ENCODE measurements at regions not wholly inside any gene's neighbourhood (a gene's known extent, or its start where the extent isn't known, plus 50 kb on each side); places are given as distances from the start of the nearest gene placed in this dataset.
A peak's percentile ranks its signal among the peaks of the same experiment; 100 is the strongest.

DNA sequence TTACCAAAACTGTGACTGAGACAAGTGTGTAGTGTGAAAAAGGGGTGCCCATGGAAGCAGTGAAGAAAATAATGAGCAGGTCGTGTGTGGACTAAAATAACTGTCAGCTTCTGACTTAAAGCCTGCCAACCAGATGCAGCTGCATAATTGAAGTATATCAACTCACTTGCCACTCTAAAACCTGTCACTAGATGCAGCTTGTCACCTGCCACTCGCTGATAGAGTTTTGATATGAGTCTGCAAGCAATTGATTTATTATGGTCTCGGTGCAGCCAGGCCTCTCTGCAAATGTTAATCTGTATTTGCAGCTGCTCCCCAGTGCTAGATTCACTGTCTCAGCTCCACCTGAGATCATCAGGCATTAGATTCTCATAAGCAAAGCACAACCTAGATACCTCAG, 1090.0 kb upstream of the EYS start:
- peaks cover 2% of the 10 kb centered on the region for H3K9me3 Mint-ChIP-seq (ENCODE audit: low read depth)
- DNase-seq (ENCODE audit: low spot score), result no peak
- H3K36me3 Mint-ChIP-seq (ENCODE audit: low read depth), result no peaks in the 10 kb centered on the region
- H3K27ac Mint-ChIP-seq (ENCODE audit: unreplicated experiment), result no peak overlapping the region
- TF ChIP-seq, protein P1, sequence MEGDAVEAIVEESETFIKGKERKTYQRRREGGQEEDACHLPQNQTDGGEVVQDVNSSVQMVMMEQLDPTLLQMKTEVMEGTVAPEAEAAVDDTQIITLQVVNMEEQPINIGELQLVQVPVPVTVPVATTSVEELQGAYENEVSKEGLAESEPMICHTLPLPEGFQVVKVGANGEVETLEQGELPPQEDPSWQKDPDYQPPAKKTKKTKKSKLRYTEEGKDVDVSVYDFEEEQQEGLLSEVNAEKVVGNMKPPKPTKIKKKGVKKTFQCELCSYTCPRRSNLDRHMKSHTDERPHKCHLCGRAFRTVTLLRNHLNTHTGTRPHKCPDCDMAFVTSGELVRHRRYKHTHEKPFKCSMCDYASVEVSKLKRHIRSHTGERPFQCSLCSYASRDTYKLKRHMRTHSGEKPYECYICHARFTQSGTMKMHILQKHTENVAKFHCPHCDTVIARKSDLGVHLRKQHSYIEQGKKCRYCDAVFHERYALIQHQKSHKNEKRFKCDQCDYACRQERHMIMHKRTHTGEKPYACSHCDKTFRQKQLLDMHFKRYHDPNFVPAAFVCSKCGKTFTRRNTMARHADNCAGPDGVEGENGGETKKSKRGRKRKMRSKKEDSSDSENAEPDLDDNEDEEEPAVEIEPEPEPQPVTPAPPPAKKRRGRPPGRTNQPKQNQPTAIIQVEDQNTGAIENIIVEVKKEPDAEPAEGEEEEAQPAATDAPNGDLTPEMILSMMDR (IDR thresholded peaks at IDR 0.05), result no peak
- H3K4me3 Mint-ChIP-seq (ENCODE audit: unreplicated experiment), result no peak overlapping the region
- H3K4me1 Mint-ChIP-seq (ENCODE audit: low read depth), result no peaks in the 10 kb centered on the region
- H3K27me3 Mint-ChIP-seq (ENCODE audit: low read depth), result peaks cover 2% of the 10 kb centered on the region

DNA sequence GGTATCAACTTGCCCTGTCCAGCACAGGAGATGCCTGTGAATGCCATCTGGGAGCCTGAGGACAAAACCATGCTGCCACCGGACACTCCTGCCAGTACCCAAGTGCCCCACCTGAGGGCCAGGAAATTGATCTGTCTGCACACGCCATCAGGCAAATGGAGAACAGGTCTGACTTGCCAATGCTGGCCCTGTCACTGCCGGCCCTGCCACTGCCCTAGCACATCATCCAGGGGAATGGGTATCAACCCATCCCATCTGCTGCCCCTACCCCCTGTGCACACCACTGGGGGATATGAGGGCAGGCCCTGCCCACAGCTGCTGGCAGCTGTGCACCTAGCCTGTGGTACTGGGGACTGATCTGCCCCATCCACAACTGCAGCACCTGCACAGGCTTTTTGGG, 1081.6 kb upstream of the EYS start:
- TF ChIP-seq, protein P1 (IDR thresholded peaks at IDR 0.05), result no peak
- Mint-ChIP-seq H3K4me1 (ENCODE audit: low read depth) (no peaks in the 10 kb centered on the region), H3K4me3 (ENCODE audit: unreplicated experiment) (no peak overlapping the region), H3K27ac (ENCODE audit: unreplicated experiment) (no peak overlapping the region), H3K9me3 (ENCODE audit: low read depth) (no peaks in the 10 kb centered on the region), H3K36me3 (ENCODE audit: low read depth) (no peaks in the 10 kb centered on the region), H3K27me3 (ENCODE audit: low read depth) (peaks cover 2% of the 10 kb centered on the region)
- DNase-seq (ENCODE audit: low spot score), result peak; percentile 71

DNA sequence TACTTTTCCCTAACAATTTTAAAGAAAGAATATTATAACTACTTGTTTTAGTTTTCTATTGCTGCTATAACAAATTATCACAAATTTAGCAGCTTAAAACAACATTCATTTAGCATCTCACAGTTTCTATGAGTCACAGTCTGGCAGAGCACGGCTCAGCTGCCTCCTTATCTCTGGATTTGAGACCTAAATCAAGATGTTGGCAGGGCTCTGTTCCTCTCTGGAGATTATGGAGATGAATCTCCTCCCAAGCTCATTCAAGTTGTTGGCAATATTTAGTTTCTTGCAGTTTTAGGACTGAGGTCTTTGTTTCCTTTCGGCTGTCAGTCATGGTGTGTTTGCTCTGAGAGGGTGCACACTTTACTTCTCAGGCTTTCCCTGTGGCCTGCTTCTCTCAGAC, 1065.8 kb upstream of the EYS start:
- no peak overlapping the region for H3K4me3 Mint-ChIP-seq (ENCODE audit: unreplicated experiment)

DNA sequence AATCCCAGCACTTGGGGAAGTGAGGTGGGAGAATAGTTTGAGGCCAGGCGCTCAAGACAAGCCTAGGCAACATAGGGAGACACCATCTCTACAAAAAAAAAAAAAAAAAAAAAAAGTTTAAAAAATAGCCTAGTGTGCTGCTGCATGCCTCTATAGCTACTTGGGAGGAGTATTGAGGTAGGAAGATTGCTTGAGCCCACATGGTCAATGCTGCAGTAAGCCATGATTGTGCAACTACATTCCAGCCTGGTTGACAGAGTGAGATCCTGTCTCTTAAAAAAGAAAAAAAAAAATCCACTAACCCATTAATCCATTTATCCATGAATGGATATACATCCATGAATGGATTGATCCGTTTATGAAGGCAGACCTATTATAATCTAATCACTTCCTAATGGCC, 1064.6 kb upstream of the EYS start:
- TF ChIP-seq, protein P1 (IDR thresholded peaks at IDR 0.05), result no peak
- DNase-seq (ENCODE audit: low spot score), result no peak
- Mint-ChIP-seq H3K27ac (ENCODE audit: unreplicated experiment) (no peak overlapping the region), H3K36me3 (ENCODE audit: low read depth) (peaks cover 1% of the 10 kb centered on the region), H3K27me3 (ENCODE audit: low read depth) (no peaks in the 10 kb centered on the region), H3K4me1 (ENCODE audit: low read depth) (peaks cover 3% of the 10 kb centered on the region), H3K9me3 (ENCODE audit: low read depth) (peaks cover 18% of the 10 kb centered on the region), H3K4me3 (ENCODE audit: unreplicated experiment) (no peak overlapping the region)

More for the DNA sequence above, 1065.8 kb upstream of the EYS start:
- DNase-seq (ENCODE audit: low spot score), result no peak
- H3K36me3 Mint-ChIP-seq (ENCODE audit: low read depth), result peaks cover 1% of the 10 kb centered on the region
- peaks cover 26% of the 10 kb centered on the region for H3K9me3 Mint-ChIP-seq (ENCODE audit: low read depth)
- H3K27ac Mint-ChIP-seq (ENCODE audit: unreplicated experiment), result no peak overlapping the region
- no peaks in the 10 kb centered on the region for H3K27me3 Mint-ChIP-seq (ENCODE audit: low read depth)
- H3K4me1 Mint-ChIP-seq (ENCODE audit: low read depth), result peaks cover 3% of the 10 kb centered on the region
- TF ChIP-seq, protein P1 (IDR thresholded peaks at IDR 0.05), result no peak

DNA sequence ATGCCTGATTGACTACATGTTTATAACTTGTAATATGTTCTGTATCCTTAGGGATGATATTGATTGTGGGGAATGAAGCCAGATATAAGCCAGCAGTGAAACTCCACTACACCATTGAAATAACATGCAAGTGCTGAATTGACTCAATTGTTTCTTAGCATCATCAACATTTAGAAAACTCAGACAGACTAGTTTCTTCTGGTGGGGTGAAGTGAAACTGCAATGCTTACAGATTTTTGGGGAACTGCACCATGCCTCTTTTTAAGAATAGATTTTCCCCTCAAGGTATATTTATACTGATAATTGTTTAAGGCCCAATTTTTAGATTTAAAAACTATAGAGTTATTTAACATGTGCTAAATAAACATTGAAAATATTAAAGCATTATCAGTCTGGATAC, 1044.6 kb upstream of the EYS start:
- TF ChIP-seq, protein P1 (IDR thresholded peaks at IDR 0.05), result no peak
- no peaks in the 10 kb centered on the region for H3K27me3 Mint-ChIP-seq (ENCODE audit: low read depth)
- H3K4me1 Mint-ChIP-seq (ENCODE audit: low read depth), result no peaks in the 10 kb centered on the region
- H3K36me3 Mint-ChIP-seq (ENCODE audit: low read depth), result no peaks in the 10 kb centered on the region
- no peak overlapping the region for H3K4me3 Mint-ChIP-seq (ENCODE audit: unreplicated experiment)
- H3K9me3 Mint-ChIP-seq (ENCODE audit: low read depth), result peaks cover 4% of the 10 kb centered on the region
- no peak for DNase-seq (ENCODE audit: low spot score)
- H3K27ac Mint-ChIP-seq (ENCODE audit: unreplicated experiment), result no peak overlapping the region
